Type B pancreatic cell (in vitro differentiated cells): ENCODE measurements at regions not wholly inside any gene's neighbourhood (a gene's known extent, or its start where the extent isn't known, plus 50 kb on each side); places are given as distances from the start of the nearest gene placed in this dataset.
A peak's percentile ranks its signal among the peaks of the same experiment; 100 is the strongest.

Source experiments
- DNase-seq: peaks from one replicate; pipeline ENCODE4 v3.0.0; 2021; ENCODE audit warnings: mixed read lengths; ENCODE audit not compliant: unreplicated experiment; ENCODE audit errors: extremely low spot score
- H3K27ac Mint-ChIP-seq: 2 replicates; pipeline ENCODE4 v1.8.0; 2021; ENCODE audit warnings: mild to moderate bottlenecking, mixed read lengths
- H3K27me3 Mint-ChIP-seq: 2 replicates; pipeline ENCODE4 v1.8.0; 2021; ENCODE audit warnings: mixed read lengths
- H3K36me3 Mint-ChIP-seq: 2 replicates; pipeline ENCODE4 v1.8.0; 2021; ENCODE audit warnings: mixed read lengths
- H3K4me1 Mint-ChIP-seq: one replicate; pipeline ENCODE4 v1.8.0; 2021; ENCODE audit warnings: mixed read lengths; ENCODE audit not compliant: unreplicated experiment
- H3K4me3 Mint-ChIP-seq: 2 replicates; pipeline ENCODE4 v1.8.0; 2021; ENCODE audit warnings: mild to moderate bottlenecking, mixed read lengths
- H3K9me3 Mint-ChIP-seq: 2 replicates; pipeline ENCODE4 v1.8.0; 2021; ENCODE audit warnings: mixed read lengths
- TF ChIP-seq, protein P1 (sequence below): fragments of 200-600 bp; sonication (generic); conservative IDR thresholded peaks from 2 replicates; pipeline ENCODE4 v1.5.0; 2021; ENCODE audit warnings: antibody characterized with exemption, mild to moderate bottlenecking

DNA sequence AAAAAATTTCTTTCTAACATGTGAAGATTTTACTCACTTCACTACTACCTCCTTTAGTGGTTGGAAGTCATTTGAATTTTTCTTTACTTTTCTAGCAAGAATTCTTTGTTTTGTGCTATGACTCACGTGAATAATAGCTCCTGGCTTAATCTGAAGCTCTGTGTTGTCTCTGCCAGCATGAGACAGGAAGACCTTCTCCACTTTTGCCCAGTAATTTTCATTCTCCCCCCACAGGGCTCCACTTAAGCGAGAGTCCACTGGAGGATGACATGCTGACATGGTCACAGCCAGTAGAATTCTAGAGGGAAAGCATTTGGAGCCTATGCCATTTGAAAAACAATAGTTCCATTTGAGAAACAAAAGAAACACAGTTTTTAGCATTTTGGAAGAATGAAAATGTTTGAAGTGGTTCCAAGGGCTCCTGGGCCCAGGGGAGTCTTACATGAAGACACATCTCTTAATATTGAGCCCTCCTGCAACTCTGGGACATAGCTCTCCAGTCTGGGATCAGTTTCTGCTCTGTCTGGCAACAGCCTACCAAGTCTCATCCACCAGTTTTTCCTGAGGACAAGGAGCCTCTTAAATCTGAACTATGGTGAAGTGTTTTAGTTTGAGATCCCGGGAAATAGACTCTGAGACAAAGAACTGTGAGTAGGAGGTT lies 231.4 kb downstream of the PAX1 start:
- DNase-seq, result no peak
- Mint-ChIP-seq H3K9me3 (no peaks in the 10 kb centered on the region), H3K4me3 (no peak overlapping the region)

DNA sequence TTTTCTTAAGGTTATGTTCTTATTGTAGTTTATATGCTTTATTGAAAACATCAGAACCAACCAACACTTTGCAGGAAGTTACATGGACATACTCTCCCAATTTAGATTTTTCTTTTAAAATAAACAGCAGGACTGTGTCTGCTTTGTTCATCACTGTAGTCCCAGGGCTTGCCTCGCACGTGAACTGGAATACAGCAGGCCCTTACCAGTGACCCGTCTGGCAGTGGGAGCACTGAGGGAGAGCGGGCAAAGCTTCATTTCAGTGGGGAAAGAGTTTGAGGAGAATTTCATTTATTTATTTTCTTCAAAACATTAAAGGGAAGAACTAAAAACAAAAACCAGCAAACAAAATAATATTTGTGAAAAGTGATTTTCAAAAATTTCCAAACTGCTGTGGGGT lies 230.8 kb downstream of the PAX1 start:
- Mint-ChIP-seq H3K4me3 (no peak overlapping the region), H3K4me1 (peaks cover 7% of the 10 kb centered on the region), H3K27me3 (peaks cover 3% of the 10 kb centered on the region), H3K27ac (peak overlapping the region; percentile 46), H3K9me3 (no peaks in the 10 kb centered on the region), H3K36me3 (no peaks in the 10 kb centered on the region)
- TF ChIP-seq, protein P1, sequence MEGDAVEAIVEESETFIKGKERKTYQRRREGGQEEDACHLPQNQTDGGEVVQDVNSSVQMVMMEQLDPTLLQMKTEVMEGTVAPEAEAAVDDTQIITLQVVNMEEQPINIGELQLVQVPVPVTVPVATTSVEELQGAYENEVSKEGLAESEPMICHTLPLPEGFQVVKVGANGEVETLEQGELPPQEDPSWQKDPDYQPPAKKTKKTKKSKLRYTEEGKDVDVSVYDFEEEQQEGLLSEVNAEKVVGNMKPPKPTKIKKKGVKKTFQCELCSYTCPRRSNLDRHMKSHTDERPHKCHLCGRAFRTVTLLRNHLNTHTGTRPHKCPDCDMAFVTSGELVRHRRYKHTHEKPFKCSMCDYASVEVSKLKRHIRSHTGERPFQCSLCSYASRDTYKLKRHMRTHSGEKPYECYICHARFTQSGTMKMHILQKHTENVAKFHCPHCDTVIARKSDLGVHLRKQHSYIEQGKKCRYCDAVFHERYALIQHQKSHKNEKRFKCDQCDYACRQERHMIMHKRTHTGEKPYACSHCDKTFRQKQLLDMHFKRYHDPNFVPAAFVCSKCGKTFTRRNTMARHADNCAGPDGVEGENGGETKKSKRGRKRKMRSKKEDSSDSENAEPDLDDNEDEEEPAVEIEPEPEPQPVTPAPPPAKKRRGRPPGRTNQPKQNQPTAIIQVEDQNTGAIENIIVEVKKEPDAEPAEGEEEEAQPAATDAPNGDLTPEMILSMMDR, result no peak
- no peak for DNase-seq

More for the DNA sequence above, 231.4 kb downstream of the PAX1 start:
- Mint-ChIP-seq H3K36me3 (no peaks in the 10 kb centered on the region), H3K27me3 (peaks cover 3% of the 10 kb centered on the region), H3K27ac (peak overlapping the region; percentile 46), H3K4me1 (peaks cover 7% of the 10 kb centered on the region)
- TF ChIP-seq, protein P1, result no peak

DNA sequence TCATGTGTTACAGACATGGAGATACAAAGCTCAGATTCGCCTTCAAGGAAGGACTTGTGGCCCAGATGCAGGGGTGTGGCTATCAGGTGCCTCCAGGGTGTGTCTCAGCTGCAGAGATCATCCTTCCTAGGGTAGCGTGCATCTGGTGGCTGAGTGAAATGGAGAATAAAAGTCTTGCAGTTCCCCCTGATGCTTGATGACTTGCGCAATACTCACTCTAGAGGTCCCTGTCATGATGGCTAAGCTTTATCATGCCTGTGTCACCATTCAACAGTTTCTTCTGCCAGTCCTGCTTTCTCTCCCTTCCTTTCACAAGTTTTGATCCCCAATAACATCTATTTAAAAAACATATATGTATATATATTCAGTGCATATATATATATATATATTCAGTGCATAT lies 228.1 kb downstream of the PAX1 start:
- no peak for DNase-seq
- Mint-ChIP-seq H3K4me3 (no peak overlapping the region), H3K36me3 (no peaks in the 10 kb centered on the region), H3K27ac (no peak overlapping the region), H3K4me1 (peaks cover 7% of the 10 kb centered on the region), H3K27me3 (no peaks in the 10 kb centered on the region), H3K9me3 (no peaks in the 10 kb centered on the region)
- TF ChIP-seq, protein P1, result no peak

DNA sequence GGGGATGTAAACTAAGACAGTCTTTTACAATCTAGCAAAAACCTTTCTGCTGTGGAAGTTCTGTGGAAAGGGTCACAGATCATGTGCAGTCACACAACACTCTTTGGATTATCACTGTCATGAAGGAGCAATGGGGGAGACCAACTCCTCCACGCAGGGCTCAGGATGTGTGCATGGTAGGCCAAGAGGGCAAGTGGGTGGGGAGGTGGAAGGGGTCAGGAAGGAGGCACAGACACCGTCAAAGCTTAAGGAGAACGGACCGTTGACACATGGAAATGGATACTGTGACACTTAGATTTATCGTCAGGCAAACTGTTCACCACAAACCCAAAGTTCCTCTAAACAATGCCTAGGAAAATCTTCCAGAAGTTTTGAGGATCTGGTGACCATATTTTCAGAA lies 215.8 kb downstream of the PAX1 start:
- DNase-seq, result no peak
- TF ChIP-seq, protein P1, result no peak
- Mint-ChIP-seq H3K27me3 (no peaks in the 10 kb centered on the region), H3K4me3 (no peak overlapping the region), H3K36me3 (no peaks in the 10 kb centered on the region), H3K9me3 (no peaks in the 10 kb centered on the region), H3K27ac (no peak overlapping the region), H3K4me1 (no peaks in the 10 kb centered on the region)

DNA sequence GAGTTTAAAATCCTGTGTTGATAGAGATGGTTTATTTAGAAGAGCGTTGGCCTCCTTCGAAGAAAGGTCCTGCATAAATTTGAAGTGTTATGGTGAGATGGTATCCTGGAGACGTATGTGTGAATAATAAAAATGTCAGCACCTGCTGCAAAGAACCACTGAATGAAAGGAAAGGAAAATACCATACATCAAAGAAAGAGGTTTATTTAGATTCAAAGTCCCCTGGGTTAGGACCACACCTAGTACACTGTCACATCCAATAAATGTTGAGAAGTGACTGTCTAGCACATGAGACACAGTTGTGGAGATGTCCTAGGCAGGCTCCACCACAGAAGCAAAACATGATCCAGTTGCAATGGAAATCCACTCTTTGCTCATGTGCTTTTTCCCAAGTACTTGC lies 214.7 kb downstream of the PAX1 start:
- H3K27ac Mint-ChIP-seq, result no peak overlapping the region
- H3K36me3 Mint-ChIP-seq, result no peaks in the 10 kb centered on the region
- TF ChIP-seq, protein P1, result no peak
- no peak for DNase-seq
- H3K27me3 Mint-ChIP-seq, result no peaks in the 10 kb centered on the region
- H3K4me3 Mint-ChIP-seq, result no peak overlapping the region
- H3K4me1 Mint-ChIP-seq, result no peaks in the 10 kb centered on the region
- H3K9me3 Mint-ChIP-seq, result no peaks in the 10 kb centered on the region
